Skeletal muscle satellite cell (primary cell): ENCODE measurements at regions not wholly inside any gene's neighbourhood (a gene's known extent, or its start where the extent isn't known, plus 50 kb on each side); places are given as distances from the start of the nearest gene placed in this dataset.

ENCODE experiments used
- H3K27me3 ChIP-seq: 2 replicates; pipeline ENCODE4 v1.7.0; 2013; ENCODE audit warnings: low read length; ENCODE audit not compliant: control insufficient read depth, insufficient read depth
- H3K36me3 ChIP-seq: 2 replicates; pipeline ENCODE4 v1.7.0; 2013; ENCODE audit warnings: mild to moderate bottlenecking, control low read depth, low read length; ENCODE audit not compliant: insufficient read depth
- H3K4me1 ChIP-seq: 2 replicates; pipeline ENCODE4 v1.7.0; 2013; ENCODE audit warnings: low read length; ENCODE audit not compliant: control insufficient read depth, insufficient read depth
- H3K4me2 ChIP-seq: 2 replicates; pipeline ENCODE4 v1.7.0; 2013; ENCODE audit warnings: mild to moderate bottlenecking, low read length
- H3K4me3 ChIP-seq: 2 replicates; pipeline ENCODE4 v1.7.0; 2013; ENCODE audit warnings: low read length
- H3K9ac ChIP-seq: 2 replicates; pipeline ENCODE4 v1.7.0; 2013; ENCODE audit warnings: mild to moderate bottlenecking, low read depth, low read length, moderate library complexity
- H3K9me3 ChIP-seq: replicated peaks from 2 replicates; pipeline ENCODE4 v1.7.0; 2013; ENCODE audit warnings: mild to moderate bottlenecking, control low read depth, low read length

DNA sequence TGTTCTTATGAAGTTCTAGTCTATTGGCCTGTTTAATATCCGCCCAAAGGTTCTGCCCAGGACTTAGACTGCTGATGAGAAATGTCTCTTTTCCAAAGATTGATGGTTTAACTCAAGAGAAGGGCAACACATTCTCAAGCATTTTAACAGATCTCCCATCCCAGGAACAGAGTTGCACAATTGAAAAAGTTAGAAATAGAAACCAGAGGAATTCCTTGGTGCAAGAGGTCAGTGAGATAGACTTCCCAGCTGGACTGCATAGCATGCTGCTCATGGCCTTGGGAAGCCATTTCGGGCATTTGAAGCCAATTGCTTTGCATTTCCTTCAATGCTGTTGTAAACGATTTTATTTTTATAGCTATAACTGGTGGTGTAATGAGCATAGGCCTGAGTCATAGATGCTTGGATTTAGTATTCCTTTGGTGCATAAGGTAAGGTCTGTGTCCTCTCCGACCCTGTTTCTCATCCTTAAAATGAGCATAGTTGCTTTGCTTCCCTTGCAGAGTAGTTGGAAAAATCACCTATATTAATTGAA, 292.2 kb upstream of the JAG1 start:
- Histone ChIP-seq H3K4me3 (no peak overlapping the region), H3K4me2 (no peak overlapping the region), H3K4me1 (peaks cover 17% of the 10 kb centered on the region), H3K9ac (no peak overlapping the region), H3K36me3 (no peaks in the 10 kb centered on the region), H3K9me3 (no peaks in the 10 kb centered on the region), H3K27me3 (no peaks in the 10 kb centered on the region)

DNA sequence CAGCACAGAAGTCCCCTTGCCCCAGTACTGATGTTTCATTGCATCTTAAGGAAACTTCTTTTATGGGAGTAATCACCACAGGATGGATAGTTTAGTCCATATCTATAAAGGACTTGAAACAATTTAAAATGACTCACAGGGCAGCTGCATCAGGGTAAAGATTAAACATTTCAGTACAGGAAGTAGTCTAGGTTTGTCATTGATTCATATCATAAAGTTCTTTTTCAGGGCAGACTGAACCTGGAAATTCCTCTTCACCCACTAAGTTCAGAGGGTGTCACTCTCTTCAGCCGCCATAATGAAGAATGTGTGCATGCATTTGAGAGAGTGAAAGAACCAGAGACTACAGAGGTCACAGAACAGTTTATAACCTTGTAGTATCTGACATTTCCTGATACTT, 296.3 kb upstream of the JAG1 start:
- Histone ChIP-seq H3K4me2 (no peak overlapping the region), H3K9ac (no peak overlapping the region), H3K4me3 (no peak overlapping the region), H3K36me3 (no peaks in the 10 kb centered on the region), H3K9me3 (no peaks in the 10 kb centered on the region), H3K4me1 (peaks cover 9% of the 10 kb centered on the region), H3K27me3 (no peaks in the 10 kb centered on the region)

DNA sequence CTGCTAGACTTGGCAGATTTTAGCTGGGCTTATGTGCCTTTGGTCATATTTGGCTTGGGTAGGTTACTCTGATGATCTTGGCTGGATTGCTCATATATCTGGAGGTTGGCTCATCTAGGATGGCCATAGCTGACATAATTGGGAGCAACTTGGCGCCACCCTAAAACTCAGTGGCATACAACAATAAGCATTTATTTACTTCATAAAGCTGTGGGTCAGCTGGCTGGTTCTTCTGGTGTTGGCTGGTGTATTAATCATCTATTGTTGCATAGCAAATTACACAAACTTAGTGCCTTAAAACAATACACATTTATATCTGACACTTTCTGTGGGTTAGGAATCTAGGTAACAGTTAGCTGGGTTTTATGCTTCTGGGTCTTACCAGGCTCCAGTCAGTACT, 297.3 kb upstream of the JAG1 start:
- Histone ChIP-seq H3K36me3 (no peaks in the 10 kb centered on the region), H3K4me3 (no peak overlapping the region), H3K4me2 (no peak overlapping the region), H3K9ac (no peak overlapping the region), H3K4me1 (peaks cover 9% of the 10 kb centered on the region), H3K9me3 (no peaks in the 10 kb centered on the region), H3K27me3 (no peaks in the 10 kb centered on the region)

DNA sequence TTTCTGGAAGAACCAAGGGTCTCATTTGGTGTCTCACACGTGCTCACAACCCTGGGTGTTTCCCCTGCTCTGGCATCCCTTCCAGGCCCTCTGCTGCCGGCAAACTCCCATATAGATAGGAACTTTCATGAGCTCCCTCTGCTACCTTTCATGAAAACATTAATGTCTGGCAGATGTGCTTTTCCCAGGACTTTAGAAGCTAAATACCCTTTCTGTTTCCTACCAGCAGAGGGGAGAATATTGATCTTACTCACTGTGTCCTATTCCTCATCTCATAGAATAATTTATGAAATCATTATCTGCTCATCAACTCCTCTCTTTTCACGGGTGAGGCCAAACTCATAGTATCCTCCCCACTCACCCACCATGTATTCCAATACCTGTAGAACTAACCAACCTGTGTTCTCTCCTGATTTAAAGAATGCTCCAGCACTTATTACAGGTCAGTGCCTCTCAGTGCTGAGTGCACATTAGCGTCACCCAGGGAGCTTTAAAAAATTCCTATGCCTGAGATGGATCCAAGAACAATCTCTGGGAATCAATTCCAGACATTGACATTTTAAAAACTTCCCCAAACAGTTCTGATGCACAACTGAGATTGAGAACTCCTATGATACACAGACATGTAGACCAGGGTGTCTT, 298.5 kb upstream of the JAG1 start:
- Histone ChIP-seq H3K9ac (no peak overlapping the region), H3K4me3 (no peak overlapping the region), H3K9me3 (no peaks in the 10 kb centered on the region), H3K4me1 (peaks cover 9% of the 10 kb centered on the region), H3K36me3 (no peaks in the 10 kb centered on the region), H3K4me2 (no peak overlapping the region), H3K27me3 (no peaks in the 10 kb centered on the region)

- H3K36me3 ChIP-seq, result no peaks in the 10 kb centered on the region
- H3K27me3 ChIP-seq, result no peaks in the 10 kb centered on the region
- no peak overlapping the region for H3K9ac ChIP-seq
- H3K9me3 ChIP-seq, result no peaks in the 10 kb centered on the region
- no peak overlapping the region for H3K4me3 ChIP-seq
- H3K4me1 ChIP-seq, result no peaks in the 10 kb centered on the region
- H3K4me2 ChIP-seq, result no peak overlapping the region
These were observed 302.3 kb upstream of the JAG1 start for GRCh38 chr20:10976051-10976450.

GRCh38 chr20:10978019-10978702, 304.4 kb upstream of the JAG1 start:
- Histone ChIP-seq H3K4me2 (no peak overlapping the region), H3K9me3 (no peaks in the 10 kb centered on the region), H3K36me3 (no peaks in the 10 kb centered on the region), H3K27me3 (no peaks in the 10 kb centered on the region), H3K4me1 (peaks cover 9% of the 10 kb centered on the region), H3K9ac (no peak overlapping the region), H3K4me3 (no peak overlapping the region)

GRCh38 chr20:10978713-10979112, 304.9 kb upstream of the JAG1 start:
- H3K27me3 ChIP-seq, result no peaks in the 10 kb centered on the region
- no peaks in the 10 kb centered on the region for H3K9me3 ChIP-seq
- H3K4me3 ChIP-seq, result no peak overlapping the region
- H3K4me1 ChIP-seq, result peaks cover 11% of the 10 kb centered on the region
- no peak overlapping the region for H3K9ac ChIP-seq
- H3K4me2 ChIP-seq, result no peak overlapping the region
- no peaks in the 10 kb centered on the region for H3K36me3 ChIP-seq

GRCh38 chr20:10982692-10983091, 308.9 kb upstream of the JAG1 start:
- peak overlapping the region; percentile 58 for H3K9ac ChIP-seq
- H3K27me3 ChIP-seq, result no peaks in the 10 kb centered on the region
- peaks cover 26% of the 10 kb centered on the region for H3K4me1 ChIP-seq
- no peaks in the 10 kb centered on the region for H3K9me3 ChIP-seq
- no peaks in the 10 kb centered on the region for H3K36me3 ChIP-seq
- H3K4me2 ChIP-seq, result peak overlapping the region; percentile 42
- H3K4me3 ChIP-seq, result peak overlapping the region; percentile 3

- Histone ChIP-seq H3K27me3 (no peaks in the 10 kb centered on the region), H3K9ac (no peak overlapping the region), H3K36me3 (no peaks in the 10 kb centered on the region), H3K9me3 (no peaks in the 10 kb centered on the region), H3K4me1 (peaks cover 26% of the 10 kb centered on the region), H3K4me3 (no peak overlapping the region), H3K4me2 (no peak overlapping the region)
These were observed 310.5 kb upstream of the JAG1 start for GRCh38 chr20:10984294-10984693.

- Histone ChIP-seq H3K4me3 (no peak overlapping the region), H3K4me2 (peak overlapping the region; percentile 24), H3K4me1 (peaks cover 26% of the 10 kb centered on the region), H3K9me3 (no peaks in the 10 kb centered on the region), H3K9ac (no peak overlapping the region), H3K27me3 (no peaks in the 10 kb centered on the region), H3K36me3 (no peaks in the 10 kb centered on the region)
These were observed 311.1 kb upstream of the JAG1 start for GRCh38 chr20:10984913-10985312.

GRCh38 chr20:10985536-10985935, 311.7 kb upstream of the JAG1 start:
- Histone ChIP-seq H3K27me3 (no peaks in the 10 kb centered on the region), H3K9me3 (no peaks in the 10 kb centered on the region), H3K4me2 (peak overlapping the region; percentile 24), H3K36me3 (no peaks in the 10 kb centered on the region), H3K4me1 (peaks cover 26% of the 10 kb centered on the region), H3K9ac (no peak overlapping the region), H3K4me3 (no peak overlapping the region)

- Histone ChIP-seq H3K4me1 (peaks cover 26% of the 10 kb centered on the region), H3K4me3 (no peak overlapping the region), H3K9me3 (no peaks in the 10 kb centered on the region), H3K36me3 (no peaks in the 10 kb centered on the region), H3K27me3 (no peaks in the 10 kb centered on the region), H3K9ac (no peak overlapping the region), H3K4me2 (no peak overlapping the region)
These were observed 312.8 kb upstream of the JAG1 start for GRCh38 chr20:10986586-10986985.
